GM12878 (cell line): ENCODE measurements at regions not wholly inside any gene's neighbourhood (a gene's known extent, or its start where the extent isn't known, plus 50 kb on each side); places are given as distances from the start of the nearest gene placed in this dataset.

Experiments used
- ATAC-seq: fragments of 200-7000 bp; cut with Tn5 transposase; 3 replicates; pipeline ENCODE4 v1.9.1; 2020; ENCODE audit warnings: mild to moderate bottlenecking, moderate library complexity
- BruUV-seq: library from RNA; stranded (reverse); fragments of 400-500 nt; replicated peaks from 2 replicates; lab custom pipeline; 2021; lab: Mats Ljungman, UMichigan
- CTCF ChIA-PET: fragments of 300-600 bp; sonication (Branson Sonifier 250); formaldehyde crosslinking; extraction: SDS; loops from one replicate; lab custom pipeline; 2021; ENCODE audit warnings: inconsistent platforms; lab: Yijun Ruan, JAX
- POLR2A ChIA-PET: fragments of 350-600 bp; formaldehyde crosslinking; extraction: SDS; loops from one replicate; lab custom pipeline; 2021; ENCODE audit warnings: inconsistent platforms; lab: Charles Lee
- RAD21 ChIA-PET: fragments of 300-600 bp; sonication (Branson Sonifier 250); formaldehyde crosslinking; loops from one replicate; lab custom pipeline; 2023; ENCODE audit warnings: antibody characterized with exemption; ENCODE audit not compliant: unreplicated experiment; lab: Charles Lee
- SMC1A ChIA-PET: fragments of 300-600 bp; sonication (Branson Sonifier 250); formaldehyde crosslinking; loops from one replicate; lab custom pipeline; 2023; ENCODE audit not compliant: unreplicated experiment, uncharacterized antibody; lab: Charles Lee
- DNase-seq: peaks from one replicate; pipeline ENCODE4 v3.0.0-alpha.2; 2011; ENCODE audit warnings: low read depth, low spot score
- FAIRE-seq: peaks from 3 replicates; lab custom pipeline; 2011; peaks lifted over from hg19 to GRCh38; lab: Jason Lieb, UNC
- H2AFZ ChIP-seq: 2 replicates; pipeline ENCODE4 v1.6.0; 2011; ENCODE audit warnings: low read depth, low read length, control low read depth; ENCODE audit not compliant: control insufficient read depth
- H3K27ac ChIP-seq: 2 replicates; pipeline ENCODE4 v1.5.1; 2011; ENCODE audit warnings: control low read depth; ENCODE audit not compliant: control insufficient read depth, insufficient read depth
- H3K27me3 ChIP-seq, 2 experiments: replicated peaks in 1 of 2; 2 replicates each; pipeline versions ENCODE4 v1.6.0 to v1.6.1; 2011; ENCODE audit warnings: low read length in 1 of 2; ENCODE audit not compliant: control insufficient read depth in 2 of 2, insufficient read depth in 2 of 2
- H3K36me3 ChIP-seq, 2 experiments: 2 replicates each; pipeline ENCODE4 v1.5.1; 2011; ENCODE audit warnings: low read length in 1 of 2; ENCODE audit not compliant: control insufficient read depth in 2 of 2, insufficient read depth in 2 of 2
- H3K4me1 ChIP-seq: 2 replicates; pipeline ENCODE4 v1.6.1; 2011; ENCODE audit warnings: mild to moderate bottlenecking, low read length, moderate library complexity, mixed read lengths; ENCODE audit not compliant: control insufficient read depth, insufficient read depth
- H3K4me2 ChIP-seq: 2 replicates; pipeline ENCODE4 v1.6.0; 2011; ENCODE audit warnings: control low read depth; ENCODE audit not compliant: control insufficient read depth, insufficient read depth
- H3K4me3 ChIP-seq: fragments of 200-600 bp; sonication (generic); 2 replicates; pipeline ENCODE4 v1.5.1; 2016
- H3K79me2 ChIP-seq: 2 replicates; pipeline ENCODE4 v1.6.0; 2011; ENCODE audit warnings: low read length; ENCODE audit not compliant: control insufficient read depth, insufficient read depth
- H3K9ac ChIP-seq: 2 replicates; pipeline ENCODE4 v1.8.0; 2011; ENCODE audit warnings: low read length, control low read depth, mixed read lengths; ENCODE audit not compliant: control insufficient read depth, insufficient read depth
- H3K9me3 ChIP-seq: replicated peaks from 3 replicates; pipeline ENCODE4 v1.5.1; 2011; ENCODE audit warnings: mild to moderate bottlenecking, low read length; ENCODE audit not compliant: control insufficient read depth, insufficient read depth
- H4K20me1 ChIP-seq: 2 replicates; pipeline ENCODE4 v1.6.0; 2011; ENCODE audit not compliant: control insufficient read depth, insufficient read depth
- BCL11A ChIP-seq: IDR thresholded peaks from 2 replicates; pipeline ENCODE4 v1.6.1; 2011; ENCODE audit warnings: low read depth, low read length
- CUX1 ChIP-seq: IDR thresholded peaks from 2 replicates; pipeline ENCODE4 v1.6.1; 2012; ENCODE audit warnings: improper control_type of control experiment, low read depth, low read length; ENCODE audit not compliant: insufficient replicate concordance
- E2F4 ChIP-seq: IDR thresholded peaks from 2 replicates; pipeline ENCODE4 v1.6.1; 2012; ENCODE audit warnings: low read depth, low read length, improper control_type of control experiment
- ETV6 ChIP-seq, 2 experiments: fragments of 450-650 bp in 1 of 2; IDR thresholded peaks in 1 of 2; conservative IDR thresholded peaks in 1 of 2; 2 replicates each; pipeline ENCODE4 v1.6.1; 2014; ENCODE audit warnings: antibody characterized with exemption in 1 of 2, borderline replicate concordance in 1 of 2, low read depth in 1 of 2, mild to moderate bottlenecking in 1 of 2, moderate library complexity in 1 of 2
- EZH2 ChIP-seq: IDR thresholded peaks from 2 replicates; pipeline ENCODE4 v1.6.1; 2012; ENCODE audit warnings: low read depth, mild to moderate bottlenecking, control low read depth, inconsistent platforms, low read length, borderline replicate concordance; ENCODE audit not compliant: control insufficient read depth
- NFXL1 ChIP-seq: fragments of 450-650 bp; IDR thresholded peaks from 2 replicates; pipeline ENCODE4 v1.6.1; 2017; ENCODE audit warnings: antibody characterized with exemption, mild to moderate bottlenecking, borderline replicate concordance
- NR2F1 ChIP-seq: fragments of 450-650 bp; conservative IDR thresholded peaks from 2 replicates; pipeline ENCODE4 v1.6.1; 2017; ENCODE audit warnings: mild to moderate bottlenecking
- RELA ChIP-seq: fragments of 450-650 bp; IDR thresholded peaks from 2 replicates; pipeline ENCODE4 v1.8.0; 2014; ENCODE audit warnings: borderline replicate concordance; ENCODE audit not compliant: partially characterized antibody
- RUNX3 ChIP-seq: IDR thresholded peaks from 2 replicates; pipeline ENCODE4 v1.6.1; 2012; ENCODE audit warnings: low read length, inconsistent platforms
- ZNF592 ChIP-seq: fragments of 450-650 bp; IDR thresholded peaks from 2 replicates; pipeline ENCODE4 v1.6.1; 2017; ENCODE audit warnings: mild to moderate bottlenecking, moderate library complexity
- WGBS: methylation state at CpG from one replicate; pipeline ENCODE4 v1.1.6; 2016; ENCODE audit warnings: low lambda C conversion rate; ENCODE audit not compliant: insufficient replicate concordance, insufficient coverage; ENCODE audit errors: missing lambda C conversion rate; 5-methylcytosine and 5-hydroxymethylcytosine counted together
- in situ Hi-C: fragments of 300-500 bp; cut with MboI; formaldehyde crosslinking; loops from 9 replicates; pipeline ENCODE4 v1.14.3; 2018; ENCODE audit warnings: mixed read lengths
- intact Hi-C: fragments of 100-400 bp; cut with micrococcal nuclease; formaldehyde crosslinking; loops from one replicate; pipeline ENCODE4 v1.14.2; 2022; ENCODE audit not compliant: unreplicated experiment

GRCh38 chr4:10837151-10837550 is 152.6 kb upstream of the CLNK start:
- no peaks in the 10 kb centered on the region for H3K4me1 ChIP-seq
- TF ChIP-seq ZNF592 (no peak), ETV6 (conservative IDR thresholded peaks at IDR 0.05 in 1 of 2, IDR thresholded peaks at IDR 0.05 in 1 of 2; ENCODE audit: borderline replicate concordance in 1 of 2, low read depth in 1 of 2) (no peak), NR2F1 (no peak), RUNX3 (no peak), RELA (no peak), EZH2 (no peak), CUX1 (no peak), E2F4 (no peak), BCL11A (no peak), NFXL1 (no peak)

More at GRCh38 chr4:10837151-10837550, 152.6 kb upstream of the CLNK start:
- Histone ChIP-seq H3K9me3 (no peaks in the 10 kb centered on the region), H3K27me3 (no peaks in the 10 kb centered on the region), H3K27ac (no peak overlapping the region), H3K79me2 (no peaks in the 10 kb centered on the region), H4K20me1 (no peaks in the 10 kb centered on the region), H2AFZ (no peak overlapping the region), H3K9ac (no peak overlapping the region), H3K4me2 (no peak overlapping the region), H3K36me3 (no peaks in the 10 kb centered on the region), H3K4me3 (no peak overlapping the region)
- ChIA-PET RAD21 (no interaction called here), SMC1A (interaction anchor here (1.3 to 1.6 kb wide), 2 partner anchors 12 to 36 kb away, joined by 3 to 6 read pairs; no protein-coding TSS in a partner anchor), CTCF (interaction anchor here (1.7 kb wide), 1 partner anchor 55 kb away, joined by 4 read pairs; no protein-coding TSS in a partner anchor), POLR2A (no interaction called here)
- FAIRE-seq (no peak), DNase-seq (no peak), ATAC-seq (no peak)
- in situ Hi-C loops (no loop called here), intact Hi-C loops (no loop called here)
- 84% methylated on average over 3 of the region's 3 CpGs for WGBS
- no TSS peak for BruUV-seq
